Choroid plexus epithelial cell (primary cell): ENCODE measurements at regions not wholly inside any gene's neighbourhood (a gene's known extent, or its start where the extent isn't known, plus 50 kb on each side); places are given as distances from the start of the nearest gene placed in this dataset.
"Not testable (repeated sequence)": the region's sequence is repeated elsewhere in the genome, so short reads cannot be mapped to it uniquely, and the experiment has no call there.

Experiments
- DNase-seq: peaks from one replicate; pipeline ENCODE4 v3.0.0-alpha.2; 2010; ENCODE audit warnings: low read depth
- H3K4me3 ChIP-seq: 2 replicates; pipeline ENCODE4 v1.5.1; 2011; ENCODE audit warnings: low read depth, mild to moderate bottlenecking, control low read depth, low read length, moderate library complexity
- CTCF ChIP-seq: conservative IDR thresholded peaks from 2 replicates; pipeline ENCODE4 v1.5.1; 2011; ENCODE audit warnings: low read depth, mild to moderate bottlenecking, control low read depth, inconsistent platforms, low read length, moderate library complexity

- no peak overlapping the region for H3K4me3 ChIP-seq
- TF ChIP-seq CTCF, result no peak
- no peak for DNase-seq
Measured at GRCh38 chr12:68387338-68387737, 55.2 kb upstream of the MDM1 start.

- no peak for TF ChIP-seq CTCF
- H3K4me3 ChIP-seq, result no peak overlapping the region
- no peak for DNase-seq
Measured at GRCh38 chr12:68389305-68389704, 57.1 kb upstream of the MDM1 start.

GRCh38 chr12:68391937-68392336 lies 59.8 kb upstream of the MDM1 start:
- DNase-seq, result no peak
- no peak overlapping the region for H3K4me3 ChIP-seq
- TF ChIP-seq CTCF, result no peak

GRCh38 chr12:68392376-68392775 lies 60.2 kb upstream of the MDM1 start:
- DNase-seq, result no peak
- no peak overlapping the region for H3K4me3 ChIP-seq

GRCh38 chr12:68393417-68393816 lies 61.3 kb upstream of the MDM1 start:
- no peak for TF ChIP-seq CTCF
- no peak for DNase-seq
- no peak overlapping the region for H3K4me3 ChIP-seq

More at GRCh38 chr12:68392376-68392775, 60.2 kb upstream of the MDM1 start:
- no peak for TF ChIP-seq CTCF

GRCh38 chr12:68397566-68398158 lies 65.5 kb upstream of the MDM1 start:
- H3K4me3 ChIP-seq, result no peak overlapping the region
- DNase-seq, result no peak
- TF ChIP-seq CTCF, result no peak

GRCh38 chr12:68398689-68399088 lies 66.5 kb upstream of the MDM1 start:
- not testable (repeated sequence) for DNase-seq, H3K4me3 ChIP-seq
